ENCODE measurements at regions not wholly inside any gene's neighbourhood (a gene's known extent, or its start where the extent isn't known, plus 50 kb on each side); places are given as distances from the start of the nearest gene placed in this dataset.

GRCh38 chr5:103623425-103623824 is 60.8 kb upstream of the NUDT12 start:
- Mint-ChIP-seq H3K27ac (no peak overlapping the region), H3K4me1 (no peaks in the 10 kb centered on the region), H3K27me3 (no peaks in the 10 kb centered on the region), H3K36me3 (no peaks in the 10 kb centered on the region), H3K9me3 (no peaks in the 10 kb centered on the region), H3K4me3 (no peak overlapping the region)

DNA sequence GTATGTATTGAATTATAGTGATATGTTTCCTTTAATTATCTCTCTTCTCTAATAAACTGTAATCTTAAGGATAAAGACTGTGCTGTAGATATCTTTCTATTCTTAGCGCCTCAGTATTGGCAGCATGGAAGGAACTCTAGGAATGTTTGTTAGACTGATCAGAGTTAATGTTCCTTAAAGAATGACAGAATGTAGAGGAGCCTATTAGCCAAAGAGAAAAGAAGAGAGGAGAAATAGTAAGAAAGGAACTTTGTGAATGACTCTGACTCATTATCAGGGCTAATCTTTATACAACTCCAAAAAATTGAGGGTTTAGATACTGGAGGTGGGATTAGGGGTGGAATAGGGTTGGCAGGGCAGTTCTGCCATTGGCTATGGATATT is 59.0 kb upstream of the NUDT12 start:
- Mint-ChIP-seq H3K36me3 (no peaks in the 10 kb centered on the region), H3K4me3 (no peak overlapping the region), H3K4me1 (no peaks in the 10 kb centered on the region), H3K27me3 (no peaks in the 10 kb centered on the region), H3K27ac (no peak overlapping the region), H3K9me3 (no peaks in the 10 kb centered on the region)

DNA sequence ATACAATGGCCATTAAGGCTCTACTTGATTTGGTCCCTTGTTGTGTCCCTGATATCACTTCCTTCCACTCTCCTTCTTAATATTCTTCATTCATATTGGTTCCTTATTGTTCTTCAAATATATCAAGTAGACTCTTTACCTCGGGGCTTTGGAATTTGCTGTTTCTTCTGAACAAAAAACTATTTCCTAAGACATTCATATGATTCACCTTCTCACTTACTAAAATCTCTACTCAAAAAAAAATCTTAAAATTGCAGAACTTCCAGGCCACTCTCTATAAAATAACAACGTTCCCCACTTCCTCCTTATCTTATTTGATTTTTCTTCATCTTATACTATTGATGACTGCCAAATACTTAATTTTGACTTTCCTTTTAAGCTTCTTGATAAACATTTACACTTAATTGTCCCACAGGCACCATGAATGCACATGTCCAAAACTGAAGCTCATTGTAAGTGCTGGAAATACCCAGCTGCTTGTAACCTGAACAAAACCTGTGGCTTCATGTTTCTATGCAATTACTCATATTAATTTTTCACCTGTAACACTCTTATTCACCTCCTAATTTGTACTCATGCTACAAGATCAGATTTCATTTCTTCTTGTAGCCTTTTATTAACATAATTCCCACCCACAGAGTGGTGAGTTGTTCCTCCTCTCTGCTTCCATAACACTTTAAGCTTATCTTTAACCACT is 58.4 kb upstream of the NUDT12 start:
- H3K27ac Mint-ChIP-seq, result no peak overlapping the region
- no peaks in the 10 kb centered on the region for H3K9me3 Mint-ChIP-seq
- no peaks in the 10 kb centered on the region for H3K27me3 Mint-ChIP-seq
- no peaks in the 10 kb centered on the region for H3K36me3 Mint-ChIP-seq
- no peak overlapping the region for H3K4me3 Mint-ChIP-seq
- no peaks in the 10 kb centered on the region for H3K4me1 Mint-ChIP-seq

DNA sequence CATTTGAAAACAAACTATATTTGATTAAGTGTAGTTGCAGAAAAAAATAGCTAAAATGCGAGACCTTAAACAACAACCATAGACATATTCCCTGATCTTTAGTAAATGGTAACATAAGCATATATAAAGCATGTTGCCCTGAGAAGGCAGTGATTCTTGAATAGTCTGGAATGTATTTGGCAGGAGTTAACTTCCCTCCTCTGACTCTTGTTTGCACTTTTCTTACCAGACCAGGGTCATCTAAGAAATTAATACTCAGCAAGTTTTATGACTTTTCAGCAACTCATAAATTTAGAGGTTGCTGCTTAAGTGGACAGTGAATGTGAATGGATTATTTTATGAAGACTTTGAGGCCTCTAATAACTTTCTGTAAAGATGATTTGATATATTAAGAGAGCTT is 55.3 kb upstream of the NUDT12 start:
- Mint-ChIP-seq H3K36me3 (no peaks in the 10 kb centered on the region), H3K4me3 (no peak overlapping the region), H3K27ac (no peak overlapping the region), H3K27me3 (peaks cover 1% of the 10 kb centered on the region), H3K9me3 (no peaks in the 10 kb centered on the region), H3K4me1 (no peaks in the 10 kb centered on the region)

- H3K9me3 Mint-ChIP-seq, result no peaks in the 10 kb centered on the region
- no peaks in the 10 kb centered on the region for H3K4me1 Mint-ChIP-seq
- no peaks in the 10 kb centered on the region for H3K36me3 Mint-ChIP-seq
- peaks cover 1% of the 10 kb centered on the region for H3K27me3 Mint-ChIP-seq
- no peak overlapping the region for H3K4me3 Mint-ChIP-seq
- no peak overlapping the region for H3K27ac Mint-ChIP-seq
Observed at GRCh38 chr5:103617090-103617489, 54.5 kb upstream of the NUDT12 start.

GRCh38 chr5:103612545-103612944 is 50.0 kb upstream of the NUDT12 start:
- H3K36me3 Mint-ChIP-seq, result no peaks in the 10 kb centered on the region
- H3K4me3 Mint-ChIP-seq, result no peak overlapping the region
- H3K27me3 Mint-ChIP-seq, result peaks cover 4% of the 10 kb centered on the region
- no peaks in the 10 kb centered on the region for H3K4me1 Mint-ChIP-seq
- H3K27ac Mint-ChIP-seq, result no peak overlapping the region
- no peaks in the 10 kb centered on the region for H3K9me3 Mint-ChIP-seq

Data from activated naive CD4-positive, alpha-beta T cell treated with anti-CD3 and anti-CD28 coated beads, Interleukin-2, amount 50 U/mL, for 24 hours (primary cell).